Rectal smooth muscle tissue (tissue), 1 donor: ENCODE measurements at regions not wholly inside any gene's neighbourhood (a gene's known extent, or its start where the extent isn't known, plus 50 kb on each side); places are given as distances from the start of the nearest gene placed in this dataset.
"Not testable (repeated sequence)": the region's sequence is repeated elsewhere in the genome, so short reads cannot be mapped to it uniquely, and the experiment has no call there.

ENCODE experiments used
- H3K27ac ChIP-seq: one replicate; pipeline ENCODE4 v1.7.0; 2013; ENCODE audit warnings: low read depth, low read length, inconsistent platforms
- H3K27me3 ChIP-seq: one replicate; pipeline ENCODE4 v1.7.0; 2013; ENCODE audit warnings: low read length; ENCODE audit not compliant: control insufficient read depth, insufficient read depth
- H3K36me3 ChIP-seq: one replicate; pipeline ENCODE4 v1.7.0; 2013; ENCODE audit warnings: low read length; ENCODE audit not compliant: control insufficient read depth, insufficient read depth
- H3K4me1 ChIP-seq: one replicate; pipeline ENCODE4 v1.7.0; 2013; ENCODE audit warnings: low read length; ENCODE audit not compliant: control insufficient read depth, insufficient read depth
- H3K4me3 ChIP-seq: one replicate; pipeline ENCODE4 v1.7.0; 2013; ENCODE audit warnings: low read length
- H3K9ac ChIP-seq: one replicate; pipeline ENCODE4 v1.7.0; 2013; ENCODE audit warnings: low read length

GRCh38 chr22:22166941-22167713 lies 77.5 kb upstream of the VPREB1 start:
- Histone ChIP-seq H3K36me3 (no peaks in the 10 kb centered on the region), H3K4me3 (no peak overlapping the region), H3K27me3 (no peaks in the 10 kb centered on the region), H3K4me1 (no peaks in the 10 kb centered on the region), H3K9ac (no peak overlapping the region), H3K27ac (no peak overlapping the region)

DNA sequence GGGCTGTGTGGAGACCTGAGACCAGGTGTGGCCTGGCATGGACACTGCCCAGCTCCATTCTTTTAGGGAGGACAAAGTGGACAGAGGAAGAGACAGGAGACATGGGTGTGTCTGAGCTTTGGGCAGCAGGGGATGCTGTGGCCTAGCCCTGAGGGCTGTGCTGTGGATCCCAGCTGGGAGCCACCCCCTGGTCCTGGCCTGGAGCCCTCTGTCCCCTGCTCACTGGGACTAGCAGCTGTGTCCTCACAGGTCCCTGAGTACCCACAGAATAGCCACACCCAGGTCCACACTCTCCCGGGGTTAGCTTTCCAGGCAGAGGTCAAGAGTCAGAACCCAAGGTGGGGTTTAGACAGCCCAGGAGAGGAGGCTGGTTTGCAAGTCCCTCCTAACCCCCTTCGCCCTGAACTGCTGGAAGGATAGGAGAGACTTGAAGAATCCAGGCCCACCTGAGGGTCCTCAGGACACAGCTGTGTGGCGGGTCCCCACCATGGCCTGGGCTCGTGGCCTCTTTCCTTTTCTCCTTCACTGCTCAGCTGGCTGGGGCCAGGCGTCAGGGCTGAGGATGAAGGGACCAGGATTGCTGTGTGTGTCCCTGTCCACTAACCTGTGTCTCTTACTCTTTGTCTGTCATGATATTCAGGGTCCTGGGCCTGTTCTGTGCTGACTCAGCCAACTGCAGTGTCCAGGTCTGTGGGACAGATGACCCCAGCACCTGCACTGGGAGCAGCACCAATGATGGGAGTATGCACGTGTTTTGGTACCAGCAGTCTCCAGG lies 78.5 kb upstream of the VPREB1 start:
- Histone ChIP-seq H3K4me3 (no peak overlapping the region), H3K27ac (no peak overlapping the region), H3K27me3 (no peaks in the 10 kb centered on the region), H3K36me3 (no peaks in the 10 kb centered on the region), H3K4me1 (no peaks in the 10 kb centered on the region), H3K9ac (no peak overlapping the region)

DNA sequence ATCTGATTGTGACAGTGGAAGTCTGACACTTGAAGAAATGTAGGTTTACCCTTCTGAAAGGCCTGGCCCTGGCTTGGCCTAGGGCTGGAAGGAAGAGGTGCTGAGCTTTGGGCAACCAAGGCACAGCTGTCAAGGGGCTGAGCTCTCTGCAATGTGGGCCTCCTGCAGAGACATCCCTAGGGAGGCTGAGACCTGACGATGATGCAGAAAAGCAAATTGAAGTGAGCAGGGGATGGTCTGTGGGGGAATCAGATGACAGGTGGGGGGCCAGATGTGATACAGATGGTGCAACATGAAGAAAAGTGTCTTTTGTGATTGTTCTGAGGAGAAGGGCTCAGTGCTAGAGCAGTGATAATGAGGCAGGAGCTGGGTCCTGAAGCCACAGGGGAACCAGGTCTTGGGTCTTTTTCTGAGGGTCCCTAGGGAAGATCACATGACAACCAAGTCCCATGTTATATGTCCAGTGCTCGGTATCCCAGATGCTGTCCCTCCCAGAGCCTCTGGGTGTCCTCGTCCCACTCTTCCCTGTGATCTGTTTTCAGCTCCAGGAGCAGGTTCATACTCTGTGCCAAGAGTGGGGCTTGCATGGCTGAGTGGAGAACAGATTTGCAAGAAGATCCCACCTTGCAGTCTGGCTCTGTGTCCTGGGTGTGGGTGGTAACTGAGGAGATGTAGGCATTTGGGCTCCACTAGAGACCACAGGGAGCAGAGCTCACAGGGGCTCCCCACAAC lies 79.9 kb upstream of the VPREB1 start:
- Histone ChIP-seq H3K27ac (no peak overlapping the region), H3K9ac (no peak overlapping the region), H3K4me1 (no peaks in the 10 kb centered on the region), H3K27me3 (no peaks in the 10 kb centered on the region), H3K4me3 (no peak overlapping the region), H3K36me3 (no peaks in the 10 kb centered on the region)

- no peaks in the 10 kb centered on the region for H3K36me3 ChIP-seq
- no peaks in the 10 kb centered on the region for H3K27me3 ChIP-seq
These were observed 82.4 kb upstream of the VPREB1 start for GRCh38 chr22:22161924-22162851.

DNA sequence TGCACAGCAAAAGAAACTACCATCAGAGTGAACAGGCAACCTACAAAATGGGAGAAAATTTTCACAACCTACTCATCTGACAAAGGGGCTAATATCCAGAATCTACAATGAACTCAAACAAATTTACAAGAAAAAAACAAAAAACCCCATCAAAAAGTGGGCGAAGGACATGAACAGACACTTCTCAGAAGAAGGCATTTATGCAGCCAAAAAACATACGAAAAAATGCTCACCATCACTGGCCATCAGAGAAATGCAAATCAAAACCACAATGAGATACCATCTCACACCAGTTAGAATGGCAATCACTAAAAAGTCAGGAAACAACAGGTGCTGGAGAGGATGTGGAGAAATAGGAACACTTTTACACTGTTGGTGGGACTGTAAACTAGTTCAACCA lies 83.8 kb upstream of the VPREB1 start:
- H3K27me3 ChIP-seq, H3K27ac ChIP-seq, H3K36me3 ChIP-seq, H3K4me1 ChIP-seq, H3K4me3 ChIP-seq, H3K9ac ChIP-seq: not testable (repeated sequence)

More at GRCh38 chr22:22161924-22162851, 82.4 kb upstream of the VPREB1 start:
- Histone ChIP-seq H3K4me1 (no peaks in the 10 kb centered on the region), H3K9ac (no peak overlapping the region), H3K4me3 (no peak overlapping the region), H3K27ac (no peak overlapping the region)

DNA sequence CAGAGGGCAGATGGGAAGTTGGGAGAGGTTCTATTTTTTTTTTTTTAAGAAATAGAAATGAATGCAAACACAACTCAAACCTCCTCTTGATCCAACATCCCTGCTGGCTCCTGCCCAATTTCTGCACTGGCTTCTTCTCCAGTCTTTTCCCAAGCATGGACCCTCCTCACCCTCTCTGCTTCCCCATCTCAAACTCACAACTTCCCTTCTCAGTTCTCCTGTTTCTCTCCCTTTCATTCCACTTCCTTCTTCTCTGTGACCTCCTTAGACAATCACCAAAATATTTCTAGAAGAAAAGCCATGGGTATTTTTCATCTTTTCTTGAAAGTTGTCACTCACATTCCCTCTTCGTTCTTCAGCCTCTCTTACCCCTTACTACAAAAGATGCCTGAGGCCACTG lies 85.2 kb upstream of the VPREB1 start:
- no peak overlapping the region for H3K4me3 ChIP-seq
- H3K36me3 ChIP-seq, result no peaks in the 10 kb centered on the region
- no peaks in the 10 kb centered on the region for H3K4me1 ChIP-seq
- no peaks in the 10 kb centered on the region for H3K27me3 ChIP-seq
- H3K9ac ChIP-seq, result no peak overlapping the region
- no peak overlapping the region for H3K27ac ChIP-seq

DNA sequence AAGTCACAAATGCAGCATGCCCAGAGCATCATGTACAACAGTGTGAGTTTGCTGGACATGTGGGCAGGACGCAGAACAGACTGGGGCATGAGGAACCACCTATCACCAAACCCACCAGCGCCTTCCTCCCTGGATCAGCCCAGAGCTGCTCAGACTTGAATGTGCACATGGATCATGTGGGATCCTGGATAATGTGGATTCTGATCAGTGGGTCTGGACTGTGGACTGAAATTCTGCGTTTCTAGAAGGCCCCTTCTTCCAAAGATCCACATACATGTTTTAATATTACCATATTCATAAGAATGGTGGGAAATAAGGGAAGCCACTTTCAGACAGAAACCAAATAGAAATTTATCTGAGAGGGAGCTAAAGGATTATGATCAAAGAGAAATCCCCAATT lies 85.6 kb upstream of the VPREB1 start:
- Histone ChIP-seq H3K9ac (no peak overlapping the region), H3K27ac (no peak overlapping the region), H3K4me1 (no peaks in the 10 kb centered on the region), H3K27me3 (no peaks in the 10 kb centered on the region), H3K36me3 (no peaks in the 10 kb centered on the region), H3K4me3 (no peak overlapping the region)

- H3K4me3 ChIP-seq, result no peak overlapping the region
- H3K9ac ChIP-seq, result no peak overlapping the region
- H3K27me3 ChIP-seq, result no peaks in the 10 kb centered on the region
- no peak overlapping the region for H3K27ac ChIP-seq
- no peaks in the 10 kb centered on the region for H3K4me1 ChIP-seq
- H3K36me3 ChIP-seq, result no peaks in the 10 kb centered on the region
These were observed 86.3 kb upstream of the VPREB1 start for GRCh38 chr22:22158207-22158816.

DNA sequence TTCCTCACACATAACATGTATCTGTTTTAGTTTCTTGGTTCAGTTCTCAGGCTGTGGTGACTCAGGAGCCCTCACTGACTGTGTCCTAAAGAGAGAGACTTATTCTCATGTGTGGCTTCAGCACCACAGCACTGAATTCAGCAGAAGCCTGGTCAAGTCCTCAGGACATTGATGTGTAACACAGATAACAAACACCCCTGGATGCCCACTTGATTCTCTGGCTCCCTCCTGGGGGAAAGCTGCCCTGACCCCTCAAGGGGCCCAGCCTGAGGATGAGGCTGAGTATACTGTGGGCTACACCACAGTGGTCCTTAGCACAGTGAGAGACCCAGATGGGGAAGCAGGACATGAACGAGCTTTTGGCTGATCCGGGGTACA lies 87.2 kb upstream of the VPREB1 start:
- H3K9ac ChIP-seq, result no peak overlapping the region
- no peaks in the 10 kb centered on the region for H3K36me3 ChIP-seq
- no peak overlapping the region for H3K27ac ChIP-seq
- H3K4me3 ChIP-seq, result no peak overlapping the region
- no peaks in the 10 kb centered on the region for H3K4me1 ChIP-seq
- no peaks in the 10 kb centered on the region for H3K27me3 ChIP-seq

DNA sequence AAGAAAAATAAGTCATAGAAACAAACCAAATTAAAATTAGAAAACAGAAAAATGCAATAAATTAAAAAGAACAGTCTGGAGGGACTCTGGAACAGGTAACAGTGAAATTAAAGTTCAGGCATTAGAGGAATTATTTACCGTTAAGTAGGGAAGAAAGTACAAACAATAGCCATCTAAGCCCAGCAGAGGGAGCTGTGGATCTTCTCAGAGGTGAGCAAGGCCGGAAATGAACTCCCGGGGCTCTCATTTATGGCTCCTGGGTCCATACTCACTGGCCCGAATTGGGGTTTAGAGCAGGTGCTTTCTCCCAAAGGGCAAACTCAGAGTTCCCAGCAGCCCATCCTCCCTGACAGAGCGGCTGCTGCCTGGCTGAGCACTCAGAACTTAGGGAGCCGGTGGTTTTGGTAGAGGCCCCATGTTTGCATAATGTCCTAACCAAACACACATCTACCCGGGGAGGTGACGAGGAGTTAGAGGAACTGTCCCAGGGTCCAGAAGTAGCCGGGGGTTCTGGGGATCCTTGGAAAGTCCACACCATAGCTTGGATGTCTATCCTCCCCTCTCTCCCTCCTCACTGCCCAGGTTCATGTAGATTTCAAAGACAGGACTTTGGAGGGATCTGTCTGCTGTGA lies 87.8 kb upstream of the VPREB1 start:
- Histone ChIP-seq H3K27ac (no peak overlapping the region), H3K9ac (no peak overlapping the region), H3K36me3 (no peaks in the 10 kb centered on the region), H3K4me1 (no peaks in the 10 kb centered on the region), H3K4me3 (no peak overlapping the region), H3K27me3 (no peaks in the 10 kb centered on the region)

DNA sequence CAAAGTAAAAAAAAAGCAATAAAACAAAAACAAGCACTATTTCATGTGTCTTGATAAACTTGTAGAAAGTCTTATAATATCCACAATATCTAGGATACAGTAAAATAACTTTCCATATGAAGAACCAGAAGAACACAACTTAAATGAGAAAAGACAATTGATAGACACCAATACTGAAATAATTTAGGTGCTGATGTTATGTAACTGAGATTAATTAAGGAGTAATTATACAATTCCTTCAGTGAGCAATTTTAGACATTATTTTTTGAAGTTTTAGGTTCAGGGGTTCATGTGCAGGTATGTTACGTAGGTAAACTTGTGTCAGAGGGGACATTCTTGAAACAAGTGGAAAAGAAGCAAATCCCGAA lies 88.3 kb upstream of the VPREB1 start:
- H3K4me3 ChIP-seq, result no peak overlapping the region
- no peaks in the 10 kb centered on the region for H3K4me1 ChIP-seq
- H3K9ac ChIP-seq, result no peak overlapping the region
- no peaks in the 10 kb centered on the region for H3K27me3 ChIP-seq
- H3K36me3 ChIP-seq, result no peaks in the 10 kb centered on the region
- no peak overlapping the region for H3K27ac ChIP-seq
